NCI-H748 (cell line): ENCODE measurements at regions not wholly inside any gene's neighbourhood (a gene's known extent, or its start where the extent isn't known, plus 50 kb on each side); places are given as distances from the start of the nearest gene placed in this dataset.
A peak's percentile ranks its signal among the peaks of the same experiment; 100 is the strongest.
"Not testable (repeated sequence)": the region's sequence is repeated elsewhere in the genome, so short reads cannot be mapped to it uniquely, and the experiment has no call there.

Experiments used
- DNase-seq: peaks from one replicate; lab custom pipeline; 2025; ENCODE audit not compliant: unreplicated experiment; lab: John Stamatoyannopoulos, UW

- DNase-seq, result no peak
Measured at GRCh38 chr11:98061858-98062257, 958.9 kb upstream of the CNTN5 start.

GRCh38 chr11:98062714-98063113 is 958.0 kb upstream of the CNTN5 start:
- DNase-seq, result no peak

- DNase-seq, result no peak
Measured at GRCh38 chr11:98068251-98068650, 952.5 kb upstream of the CNTN5 start.

- not testable (repeated sequence) for DNase-seq
Measured at GRCh38 chr11:98069147-98069546, 951.6 kb upstream of the CNTN5 start.

- no peak for DNase-seq
Measured at GRCh38 chr11:98069861-98070260, 950.9 kb upstream of the CNTN5 start.

- DNase-seq, result no peak
Measured at GRCh38 chr11:98090861-98091505, 929.8 kb upstream of the CNTN5 start.

GRCh38 chr11:98099371-98099770 is 921.4 kb upstream of the CNTN5 start:
- no peak for DNase-seq

GRCh38 chr11:98100689-98101088 is 920.1 kb upstream of the CNTN5 start:
- no peak for DNase-seq

- no peak for DNase-seq
Measured at GRCh38 chr11:98101329-98101728, 919.4 kb upstream of the CNTN5 start.

- no peak for DNase-seq
Measured at GRCh38 chr11:98104249-98104648, 916.5 kb upstream of the CNTN5 start.

GRCh38 chr11:98107736-98108135 is 913.0 kb upstream of the CNTN5 start:
- DNase-seq, result peak; percentile 91

GRCh38 chr11:98110030-98110429 is 910.7 kb upstream of the CNTN5 start:
- DNase-seq, result no peak

- no peak for DNase-seq
Measured at GRCh38 chr11:98115873-98116272, 904.9 kb upstream of the CNTN5 start.

GRCh38 chr11:98130117-98130625 is 890.6 kb upstream of the CNTN5 start:
- no peak for DNase-seq

GRCh38 chr11:98136357-98136756 is 884.4 kb upstream of the CNTN5 start:
- no peak for DNase-seq

GRCh38 chr11:98137437-98137836 is 883.3 kb upstream of the CNTN5 start:
- no peak for DNase-seq

- no peak for DNase-seq
Measured at GRCh38 chr11:98143661-98144060, 877.1 kb upstream of the CNTN5 start.

GRCh38 chr11:98153752-98154151 is 867.0 kb upstream of the CNTN5 start:
- no peak for DNase-seq

- peak; percentile 68 for DNase-seq
Measured at GRCh38 chr11:98155696-98156095, 865.1 kb upstream of the CNTN5 start.

- no peak for DNase-seq
Measured at GRCh38 chr11:98177925-98178324, 842.8 kb upstream of the CNTN5 start.

GRCh38 chr11:98180511-98180910 is 840.2 kb upstream of the CNTN5 start:
- no peak for DNase-seq

GRCh38 chr11:98180921-98181320 is 839.8 kb upstream of the CNTN5 start:
- DNase-seq, result no peak

GRCh38 chr11:98183034-98183433 is 837.7 kb upstream of the CNTN5 start:
- no peak for DNase-seq
